ENCODE measurements at regions not wholly inside any gene's neighbourhood (a gene's known extent, or its start where the extent isn't known, plus 50 kb on each side); places are given as distances from the start of the nearest gene placed in this dataset.
A peak's percentile ranks its signal among the peaks of the same experiment; 100 is the strongest.
"Not testable (repeated sequence)": the region's sequence is repeated elsewhere in the genome, so short reads cannot be mapped to it uniquely, and the experiment has no call there.

DNA sequence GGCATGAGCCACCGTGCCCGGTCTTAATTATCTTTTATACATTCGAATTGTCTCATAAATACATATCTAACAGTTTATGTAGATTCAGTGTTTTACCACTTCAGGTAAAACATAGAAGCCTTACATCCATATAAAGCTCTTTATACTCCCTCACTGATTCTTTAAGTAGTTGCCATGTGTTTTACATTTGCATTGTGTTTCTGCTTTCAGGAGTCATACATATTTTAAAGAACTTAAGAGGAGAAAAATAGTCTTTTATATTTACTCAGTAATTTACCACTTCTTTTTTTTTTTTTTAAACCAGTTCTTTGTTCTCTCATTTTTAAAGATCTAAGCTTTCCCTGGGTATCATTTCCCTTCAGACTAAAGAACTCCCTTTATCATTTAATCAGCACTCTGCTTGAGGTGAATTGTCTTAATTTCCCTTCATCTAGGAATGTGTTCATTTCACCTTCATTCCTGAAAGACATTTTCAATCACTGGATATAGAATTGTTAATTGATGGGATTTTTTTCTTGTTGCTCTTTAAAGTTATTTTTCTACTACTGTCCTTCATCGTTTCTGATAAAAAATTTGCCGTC, 127.1 kb upstream of the XIST start:
- ChIA-PET POLR2A (no interaction called here), CTCF (interaction anchor here (0.7 kb wide), 1 partner anchor 12 kb away, joined by 3 read pairs; no protein-coding TSS in a partner anchor)
- Histone ChIP-seq H3K27ac (ENCODE audit: low read depth in 1 of 2, low read length in 2 of 2) (no peak overlapping the region), H3K27me3 (ENCODE audit: control insufficient read depth in 1 of 2, insufficient read depth in 2 of 2, low read length in 2 of 2) (no peaks in the 10 kb centered on the region), H3K4me3 (ENCODE audit: low read length) (no peak overlapping the region), H3K36me3 (ENCODE audit: insufficient read depth, low read length) (no peaks in the 10 kb centered on the region), H3K9me3 (ENCODE audit: control insufficient read depth in 1 of 2, insufficient read depth in 1 of 2, low read length in 2 of 2) (no peaks in the 10 kb centered on the region), H3K4me1 (ENCODE audit: insufficient read depth, low read length) (peaks cover 17% of the 10 kb centered on the region)
- Mint-ChIP-seq H3K4me1 (ENCODE audit: low read depth) (peaks cover 51% of the 10 kb centered on the region), H3K36me3 (ENCODE audit: low read depth) (no peaks in the 10 kb centered on the region), H3K4me3 (peak overlapping the region; percentile 45), H3K27me3 (no peaks in the 10 kb centered on the region), H3K9me3 (no peaks in the 10 kb centered on the region), H3K27ac (peak overlapping the region; percentile 79)
- intact Hi-C loops (cut with DNase I, micrococcal nuclease) = loop anchor here in 1 of 2 experiments (5.0 kb wide), 1 partner anchor 37 kb away; no protein-coding TSS in a partner anchor
- TF ChIP-seq CTCF (IDR thresholded peaks at IDR 0.05) = no peak
- DNase-seq (no peak), ATAC-seq (ENCODE audit: poor library complexity) (no peak)

DNA sequence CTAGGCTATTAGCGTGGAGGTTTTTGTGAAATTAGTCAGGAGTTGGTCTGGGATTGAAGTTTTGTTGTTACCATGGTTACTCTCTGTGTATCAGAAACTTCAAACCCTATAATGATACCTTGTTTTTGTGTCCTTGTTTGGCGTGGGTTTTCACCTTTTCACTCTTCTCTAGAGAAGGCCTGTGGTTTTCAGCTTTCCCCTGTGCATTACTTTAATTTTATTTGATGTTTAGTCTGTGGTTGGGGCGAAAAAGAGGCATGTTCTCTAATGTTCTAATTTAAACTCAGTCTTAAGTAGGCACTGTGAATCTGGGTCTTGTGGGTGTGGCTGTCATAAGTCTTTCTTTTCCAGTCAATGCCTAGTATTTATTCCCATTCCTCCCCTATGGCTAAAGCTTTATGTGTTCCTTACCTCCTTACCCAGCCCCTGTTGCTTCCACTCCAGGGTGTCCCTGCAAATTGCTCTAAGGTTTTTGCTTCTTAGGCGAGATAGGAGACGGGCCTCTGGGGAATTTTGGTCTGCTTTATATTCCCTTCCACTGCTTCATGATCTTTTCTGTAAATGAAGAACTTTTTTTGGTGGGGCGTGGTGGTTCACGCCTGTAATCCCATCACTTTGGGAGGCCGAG, 125.1 kb upstream of the XIST start:
- peaks cover 60% of the 10 kb centered on the region for H3K4me1 Mint-ChIP-seq (ENCODE audit: low read depth)
- peak in 6 of 14 experiments; percentile 1 to 85 (median 44) for DNase-seq
- TF ChIP-seq CTCF (IDR thresholded peaks at IDR 0.05) = no peak
- Histone ChIP-seq H3K4me1 (ENCODE audit: insufficient read depth, low read length) (peaks cover 17% of the 10 kb centered on the region), H3K36me3 (ENCODE audit: insufficient read depth, low read length) (no peaks in the 10 kb centered on the region), H3K27ac (ENCODE audit: low read depth in 1 of 2, low read length in 2 of 2) (peak overlapping the region; percentile 30 to 49), H3K27me3 (ENCODE audit: control insufficient read depth in 1 of 2, insufficient read depth in 2 of 2, low read length in 2 of 2) (no peaks in the 10 kb centered on the region), H3K9me3 (ENCODE audit: control insufficient read depth in 1 of 2, insufficient read depth in 1 of 2, low read length in 2 of 2) (no peaks in the 10 kb centered on the region), H3K4me3 (ENCODE audit: low read length) (no peak overlapping the region)
- H3K27me3 Mint-ChIP-seq = no peaks in the 10 kb centered on the region
- ChIA-PET CTCF (no interaction called here), POLR2A (interaction anchor here (1.7 kb wide), 1 partner anchor 33 kb away, joined by 4 read pairs; no protein-coding TSS in a partner anchor)
- intact Hi-C loops (cut with DNase I, micrococcal nuclease) = loop anchor here (2.0 to 5.0 kb wide), 2 partner anchors 33 to 35 kb away; no protein-coding TSS in a partner anchor
- peak; percentile 88 for ATAC-seq (ENCODE audit: poor library complexity)
- peak overlapping the region; percentile 93 for H3K27ac Mint-ChIP-seq
- H3K36me3 Mint-ChIP-seq (ENCODE audit: low read depth) = peaks cover 11% of the 10 kb centered on the region
- H3K4me3 Mint-ChIP-seq = peak overlapping the region; percentile 47
- H3K9me3 Mint-ChIP-seq = no peaks in the 10 kb centered on the region

DNA sequence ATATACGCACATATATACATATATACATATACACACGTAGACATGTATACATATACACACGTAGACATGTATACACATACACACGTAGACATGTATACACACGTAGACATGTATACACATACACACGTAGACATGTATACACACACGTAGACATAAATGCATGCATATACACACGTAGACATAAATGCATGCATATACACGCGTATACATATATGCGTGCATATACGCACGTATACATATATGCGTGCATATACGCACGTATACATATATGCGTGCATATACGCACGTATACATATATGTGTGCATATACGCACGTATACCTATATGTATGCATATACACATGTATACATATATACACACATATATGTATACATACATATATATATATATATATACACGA, 114.9 kb upstream of the XIST start:
- peaks cover 45% of the 10 kb centered on the region for H3K36me3 Mint-ChIP-seq (ENCODE audit: low read depth)
- H3K9me3 ChIP-seq (ENCODE audit: control insufficient read depth in 1 of 2, insufficient read depth in 1 of 2, low read length in 2 of 2); ATAC-seq (ENCODE audit: poor library complexity); H3K27ac ChIP-seq (ENCODE audit: low read depth in 1 of 2, low read length in 2 of 2); DNase-seq; H3K36me3 ChIP-seq (ENCODE audit: insufficient read depth, low read length); H3K27me3 ChIP-seq (ENCODE audit: control insufficient read depth in 1 of 2, insufficient read depth in 2 of 2, low read length in 2 of 2); H3K4me1 ChIP-seq (ENCODE audit: insufficient read depth, low read length); intact Hi-C loops (cut with DNase I, micrococcal nuclease); H3K27me3 Mint-ChIP-seq; H3K9me3 Mint-ChIP-seq; POLR2A ChIA-PET; H3K4me3 Mint-ChIP-seq; H3K4me3 ChIP-seq (ENCODE audit: low read length): not testable (repeated sequence)
- peak overlapping the region; percentile 53 for H3K27ac Mint-ChIP-seq
- peaks cover 28% of the 10 kb centered on the region for H3K4me1 Mint-ChIP-seq (ENCODE audit: low read depth)
- CTCF ChIA-PET = interaction anchor here (1.2 kb wide), 1 partner anchor 12 kb away, joined by 3 read pairs; no protein-coding TSS in a partner anchor
